Dendritic cell treated with granulocyte-macrophage colony-stimulating factor and Interleukin-4, amounts not matched to agents 40 ng/mL and 50 ng/mL, for 4 days (primary cell): ENCODE measurements at regions not wholly inside any gene's neighbourhood (a gene's known extent, or its start where the extent isn't known, plus 50 kb on each side); places are given as distances from the start of the nearest gene placed in this dataset.

ENCODE experiments used
- H3K27ac Mint-ChIP-seq: one replicate; pipeline ENCODE4 v1.8.0; 2022; ENCODE audit warnings: mild to moderate bottlenecking, mixed read lengths
- H3K27me3 Mint-ChIP-seq: one replicate; pipeline ENCODE4 v1.8.0; 2022; ENCODE audit warnings: mild to moderate bottlenecking, mixed read lengths
- H3K36me3 Mint-ChIP-seq: one replicate; pipeline ENCODE4 v1.8.0; 2022; ENCODE audit warnings: low read depth, mixed read lengths
- H3K4me1 Mint-ChIP-seq: one replicate; pipeline ENCODE4 v1.8.0; 2022; ENCODE audit warnings: low read depth, mixed read lengths
- H3K4me3 Mint-ChIP-seq: one replicate; pipeline ENCODE4 v1.8.0; 2022; ENCODE audit warnings: mild to moderate bottlenecking, moderate library complexity, mixed read lengths
- H3K9me3 Mint-ChIP-seq: one replicate; pipeline ENCODE4 v1.8.0; 2022; ENCODE audit warnings: mixed read lengths
- intact Hi-C: fragments of 100-400 bp; cut with micrococcal nuclease; formaldehyde crosslinking; loops from one replicate; pipeline ENCODE4 v1.15.0; 2022

GRCh38 chr13:89755729-89756492 lies 1591.6 kb upstream of the MIR17HG start:
- Mint-ChIP-seq H3K36me3 (no peaks in the 10 kb centered on the region), H3K27ac (no peak overlapping the region), H3K9me3 (peaks cover 14% of the 10 kb centered on the region), H3K4me1 (no peaks in the 10 kb centered on the region), H3K4me3 (no peak overlapping the region), H3K27me3 (no peaks in the 10 kb centered on the region)
- intact Hi-C loops: no loop called here

GRCh38 chr13:89763005-89763404 lies 1584.5 kb upstream of the MIR17HG start:
- Mint-ChIP-seq H3K27ac (no peak overlapping the region), H3K9me3 (peaks cover 21% of the 10 kb centered on the region), H3K4me3 (no peak overlapping the region), H3K4me1 (no peaks in the 10 kb centered on the region), H3K27me3 (no peaks in the 10 kb centered on the region), H3K36me3 (no peaks in the 10 kb centered on the region)
- intact Hi-C loops: no loop called here

GRCh38 chr13:89783221-89783755 lies 1564.2 kb upstream of the MIR17HG start:
- no peak overlapping the region for H3K27ac Mint-ChIP-seq
- intact Hi-C loops: no loop called here
- no peaks in the 10 kb centered on the region for H3K27me3 Mint-ChIP-seq
- H3K36me3 Mint-ChIP-seq: no peaks in the 10 kb centered on the region
- no peaks in the 10 kb centered on the region for H3K4me1 Mint-ChIP-seq
- H3K4me3 Mint-ChIP-seq: no peak overlapping the region
- H3K9me3 Mint-ChIP-seq: peaks cover 26% of the 10 kb centered on the region

GRCh38 chr13:89784161-89784809 lies 1563.2 kb upstream of the MIR17HG start:
- no peaks in the 10 kb centered on the region for H3K27me3 Mint-ChIP-seq
- H3K9me3 Mint-ChIP-seq: peaks cover 26% of the 10 kb centered on the region
- no peak overlapping the region for H3K4me3 Mint-ChIP-seq
- H3K27ac Mint-ChIP-seq: no peak overlapping the region
- no peaks in the 10 kb centered on the region for H3K4me1 Mint-ChIP-seq
- no peaks in the 10 kb centered on the region for H3K36me3 Mint-ChIP-seq
- intact Hi-C loops: no loop called here

GRCh38 chr13:89786531-89786930 lies 1561.0 kb upstream of the MIR17HG start:
- intact Hi-C loops: no loop called here
- no peaks in the 10 kb centered on the region for H3K36me3 Mint-ChIP-seq
- H3K27ac Mint-ChIP-seq: no peak overlapping the region
- H3K27me3 Mint-ChIP-seq: no peaks in the 10 kb centered on the region
- peaks cover 22% of the 10 kb centered on the region for H3K9me3 Mint-ChIP-seq
- no peaks in the 10 kb centered on the region for H3K4me1 Mint-ChIP-seq
- H3K4me3 Mint-ChIP-seq: no peak overlapping the region

- Mint-ChIP-seq H3K4me1 (no peaks in the 10 kb centered on the region), H3K27ac (no peak overlapping the region), H3K4me3 (no peak overlapping the region), H3K9me3 (peaks cover 12% of the 10 kb centered on the region), H3K36me3 (no peaks in the 10 kb centered on the region), H3K27me3 (no peaks in the 10 kb centered on the region)
- intact Hi-C loops: no loop called here
Measured at GRCh38 chr13:89790696-89791095, 1556.8 kb upstream of the MIR17HG start.

GRCh38 chr13:89791971-89792630 lies 1555.4 kb upstream of the MIR17HG start:
- intact Hi-C loops: no loop called here
- Mint-ChIP-seq H3K27me3 (no peaks in the 10 kb centered on the region), H3K4me3 (no peak overlapping the region), H3K9me3 (peaks cover 21% of the 10 kb centered on the region), H3K27ac (no peak overlapping the region), H3K4me1 (no peaks in the 10 kb centered on the region), H3K36me3 (no peaks in the 10 kb centered on the region)

- H3K36me3 Mint-ChIP-seq: no peaks in the 10 kb centered on the region
- H3K4me1 Mint-ChIP-seq: no peaks in the 10 kb centered on the region
- H3K9me3 Mint-ChIP-seq: peaks cover 40% of the 10 kb centered on the region
- H3K27ac Mint-ChIP-seq: no peak overlapping the region
- H3K27me3 Mint-ChIP-seq: no peaks in the 10 kb centered on the region
- no peak overlapping the region for H3K4me3 Mint-ChIP-seq
- intact Hi-C loops: no loop called here
Measured at GRCh38 chr13:89796196-89796595, 1551.3 kb upstream of the MIR17HG start.

- Mint-ChIP-seq H3K4me3 (no peak overlapping the region), H3K9me3 (peaks cover 31% of the 10 kb centered on the region), H3K36me3 (no peaks in the 10 kb centered on the region), H3K27ac (no peak overlapping the region), H3K4me1 (no peaks in the 10 kb centered on the region), H3K27me3 (no peaks in the 10 kb centered on the region)
- intact Hi-C loops: no loop called here
Measured at GRCh38 chr13:89803839-89804238, 1543.6 kb upstream of the MIR17HG start.

GRCh38 chr13:89806594-89806993 lies 1540.9 kb upstream of the MIR17HG start:
- H3K27ac Mint-ChIP-seq: no peak overlapping the region
- intact Hi-C loops: no loop called here
- no peaks in the 10 kb centered on the region for H3K27me3 Mint-ChIP-seq
- H3K36me3 Mint-ChIP-seq: no peaks in the 10 kb centered on the region
- H3K9me3 Mint-ChIP-seq: peaks cover 25% of the 10 kb centered on the region
- no peaks in the 10 kb centered on the region for H3K4me1 Mint-ChIP-seq
- no peak overlapping the region for H3K4me3 Mint-ChIP-seq

GRCh38 chr13:89812856-89813255 lies 1534.6 kb upstream of the MIR17HG start:
- H3K9me3 Mint-ChIP-seq: peaks cover 33% of the 10 kb centered on the region

GRCh38 chr13:89816404-89816803 lies 1531.1 kb upstream of the MIR17HG start:
- Mint-ChIP-seq H3K4me1 (no peaks in the 10 kb centered on the region), H3K36me3 (no peaks in the 10 kb centered on the region), H3K27me3 (no peaks in the 10 kb centered on the region), H3K9me3 (peaks cover 50% of the 10 kb centered on the region), H3K27ac (no peak overlapping the region), H3K4me3 (no peak overlapping the region)
- intact Hi-C loops: no loop called here

More at GRCh38 chr13:89812856-89813255, 1534.6 kb upstream of the MIR17HG start:
- H3K27me3 Mint-ChIP-seq: no peaks in the 10 kb centered on the region
- H3K27ac Mint-ChIP-seq: no peak overlapping the region
- no peak overlapping the region for H3K4me3 Mint-ChIP-seq
- H3K36me3 Mint-ChIP-seq: no peaks in the 10 kb centered on the region
- no peaks in the 10 kb centered on the region for H3K4me1 Mint-ChIP-seq
- intact Hi-C loops: no loop called here

- no peak overlapping the region for H3K4me3 Mint-ChIP-seq
- H3K4me1 Mint-ChIP-seq: no peaks in the 10 kb centered on the region
- intact Hi-C loops: no loop called here
- no peak overlapping the region for H3K27ac Mint-ChIP-seq
- H3K36me3 Mint-ChIP-seq: no peaks in the 10 kb centered on the region
- peaks cover 21% of the 10 kb centered on the region for H3K9me3 Mint-ChIP-seq
- no peaks in the 10 kb centered on the region for H3K27me3 Mint-ChIP-seq
Measured at GRCh38 chr13:89822467-89822866, 1525.0 kb upstream of the MIR17HG start.

- Mint-ChIP-seq H3K27ac (no peak overlapping the region), H3K36me3 (no peaks in the 10 kb centered on the region), H3K4me3 (no peak overlapping the region), H3K27me3 (no peaks in the 10 kb centered on the region), H3K4me1 (no peaks in the 10 kb centered on the region), H3K9me3 (no peaks in the 10 kb centered on the region)
- intact Hi-C loops: no loop called here
Measured at GRCh38 chr13:89827552-89827951, 1519.9 kb upstream of the MIR17HG start.
